Stomach (tissue), 4 donors: ENCODE measurements at regions not wholly inside any gene's neighbourhood (a gene's known extent, or its start where the extent isn't known, plus 50 kb on each side); places are given as distances from the start of the nearest gene placed in this dataset.

Experiments used
- CTCF ChIP-seq, 7 experiments: fragments of 450-650 bp in 4 of 7; fragments of 200-600 bp in 3 of 7; sonication (generic) in 3 of 7; IDR thresholded peaks; one replicate each; pipeline ENCODE4 v1.5.1; 2016 to 2019; ENCODE audit warnings: antibody characterized with exemption in 7 of 7, control low read depth in 2 of 7, mild to moderate bottlenecking in 1 of 7
- POLR2A ChIP-seq, 4 donors: fragments of 450-650 bp; IDR thresholded peaks; one replicate each; pipeline ENCODE4 v1.6.1; 2016; ENCODE audit warnings: antibody characterized with exemption in 4 of 4, control low read depth in 2 of 4, mild to moderate bottlenecking in 1 of 4, moderate library complexity in 1 of 4
- POLR2AphosphoS5 ChIP-seq, 3 donors: sonication (generic); formaldehyde crosslinking; IDR thresholded peaks; one replicate each; pipeline ENCODE4 v1.6.1; 2016; ENCODE audit warnings: antibody characterized with exemption in 3 of 3

GRCh38 chr14:97129639-97130038, 332.5 kb downstream of the VRK1 start:
- no peak for TF ChIP-seq CTCF (IDR thresholded peaks at IDR 0.05)
- TF ChIP-seq POLR2A (IDR thresholded peaks at IDR 0.05) = no peak
- TF ChIP-seq POLR2AphosphoS5 (IDR thresholded peaks at IDR 0.05) = no peak
